NCI-H1105 (cell line): ENCODE measurements at regions not wholly inside any gene's neighbourhood (a gene's known extent, or its start where the extent isn't known, plus 50 kb on each side); places are given as distances from the start of the nearest gene placed in this dataset.
"Not testable (repeated sequence)": the region's sequence is repeated elsewhere in the genome, so short reads cannot be mapped to it uniquely, and the experiment has no call there.

Source experiments
- DNase-seq: peaks from one replicate; lab custom pipeline; 2025; lab: John Stamatoyannopoulos, UW

DNA sequence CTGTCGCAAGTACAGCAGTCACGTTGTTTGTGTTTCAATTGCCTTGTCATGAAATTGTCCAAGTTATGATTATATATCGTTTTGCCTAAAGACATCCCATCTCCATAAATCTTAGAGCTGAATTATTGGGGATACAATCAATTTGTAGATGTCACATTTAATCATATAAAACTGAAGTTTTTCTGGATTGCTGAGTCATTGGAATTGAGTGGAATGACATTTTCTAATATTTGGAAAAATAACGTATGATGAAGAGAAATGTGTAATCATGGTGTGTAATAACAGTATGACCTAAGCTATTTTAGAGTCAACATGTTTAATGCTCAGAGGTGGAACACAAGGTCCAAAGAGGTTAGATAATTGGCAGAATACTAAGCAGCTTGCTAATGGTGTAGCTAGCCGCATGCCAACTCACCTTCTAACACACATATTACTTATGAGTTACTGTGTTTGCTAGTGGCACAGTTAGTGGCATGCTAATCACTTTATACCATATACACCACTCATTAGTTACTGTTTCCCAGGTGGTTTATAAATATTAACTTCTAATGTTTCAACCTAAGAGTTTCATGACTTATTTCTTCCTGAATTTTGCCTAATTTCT is 473.1 kb upstream of the GRAMD2B start:
- no peak for DNase-seq

DNA sequence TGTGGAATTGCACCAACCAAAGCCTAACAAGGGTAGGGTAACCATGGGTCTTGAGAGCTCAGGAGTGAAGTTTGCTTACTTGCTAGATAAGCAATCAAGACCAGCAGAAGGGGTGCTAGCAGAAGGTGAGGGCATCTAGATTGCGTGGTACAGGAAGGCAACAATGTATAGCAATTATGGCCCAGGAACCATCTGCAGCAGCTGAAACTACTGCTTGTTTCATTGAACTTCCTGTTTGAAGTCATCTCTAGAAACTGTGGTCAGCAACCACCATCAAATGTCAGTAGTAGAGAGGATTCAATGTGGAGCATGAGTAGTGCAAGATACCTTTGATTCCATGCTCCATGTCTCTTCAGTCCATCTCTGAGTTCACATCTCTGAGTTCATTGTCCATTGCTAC is 462.1 kb upstream of the GRAMD2B start:
- DNase-seq: no peak

DNA sequence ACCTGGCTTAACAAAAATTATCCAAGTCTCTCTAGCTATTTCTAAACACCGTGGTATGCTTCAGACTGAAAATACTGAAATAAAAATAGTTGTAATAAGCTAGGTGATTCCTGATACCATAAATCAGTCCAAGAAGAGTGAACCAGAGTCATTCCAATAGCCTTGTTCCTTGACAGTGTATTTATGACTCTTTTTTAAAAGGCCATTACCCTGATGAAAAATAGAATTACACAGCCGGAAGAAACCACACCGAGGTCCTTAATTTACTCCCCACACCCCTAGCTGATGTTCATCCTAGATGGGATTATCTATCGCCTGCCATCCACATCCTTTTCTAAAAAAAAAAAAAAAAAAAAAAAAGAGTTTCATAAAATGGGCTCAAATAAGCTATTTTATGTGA is 457.6 kb upstream of the GRAMD2B start:
- no peak for DNase-seq

DNA sequence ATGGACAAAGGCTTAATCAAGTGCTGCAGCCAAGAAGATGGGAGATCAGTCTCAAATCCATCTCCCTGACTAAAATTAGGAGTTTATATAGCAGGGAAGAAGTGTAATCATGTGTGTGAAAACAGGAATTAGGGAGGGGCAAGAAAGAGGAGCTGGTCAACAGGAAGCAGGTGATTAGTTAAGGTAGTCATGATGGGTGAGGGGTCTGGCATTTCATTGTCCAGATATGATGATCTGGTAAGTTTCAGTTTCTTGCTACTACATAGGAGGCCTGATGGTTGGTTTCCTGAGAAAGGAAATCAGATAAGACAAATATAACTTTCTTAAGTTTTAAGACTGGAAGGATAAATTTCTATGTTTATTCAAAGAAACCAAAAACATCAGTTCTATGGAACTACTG is 455.6 kb upstream of the GRAMD2B start:
- no peak for DNase-seq

DNA sequence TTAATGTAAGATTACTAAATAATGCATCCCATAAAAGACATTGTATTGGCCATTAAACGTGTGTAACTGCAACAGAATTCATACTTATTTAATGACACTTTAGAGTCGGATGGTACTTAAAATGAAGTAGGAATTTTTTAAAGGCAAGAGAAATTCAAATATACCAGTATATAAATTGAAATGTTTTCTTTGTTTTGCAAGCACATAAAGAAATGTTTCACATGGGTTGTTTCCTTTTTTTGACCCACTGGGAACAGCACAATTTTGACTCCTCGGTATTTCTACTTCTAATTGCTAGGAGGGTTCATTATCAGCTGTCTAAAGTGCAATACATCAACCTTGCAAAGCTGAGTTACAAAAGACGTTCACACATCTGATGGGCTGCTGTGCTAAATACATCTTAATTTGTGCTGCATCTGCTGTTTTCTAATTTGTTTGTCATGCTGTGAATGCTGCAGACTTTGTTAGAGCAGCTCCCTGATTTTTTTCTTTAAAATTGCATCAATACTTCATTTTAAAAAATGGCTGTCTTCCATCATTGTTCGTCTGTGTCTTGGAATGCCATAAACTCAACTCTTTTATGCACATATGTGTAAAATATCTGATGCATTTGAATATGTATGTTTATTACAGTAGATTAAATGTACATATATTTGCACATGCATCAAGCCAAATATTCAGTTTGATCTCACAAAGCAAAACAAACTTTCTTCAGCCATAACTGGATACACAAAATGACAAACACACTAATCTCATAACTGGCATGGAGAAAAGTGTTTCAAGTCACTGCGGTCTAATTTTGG is 454.0 kb upstream of the GRAMD2B start:
- DNase-seq: no peak

DNA sequence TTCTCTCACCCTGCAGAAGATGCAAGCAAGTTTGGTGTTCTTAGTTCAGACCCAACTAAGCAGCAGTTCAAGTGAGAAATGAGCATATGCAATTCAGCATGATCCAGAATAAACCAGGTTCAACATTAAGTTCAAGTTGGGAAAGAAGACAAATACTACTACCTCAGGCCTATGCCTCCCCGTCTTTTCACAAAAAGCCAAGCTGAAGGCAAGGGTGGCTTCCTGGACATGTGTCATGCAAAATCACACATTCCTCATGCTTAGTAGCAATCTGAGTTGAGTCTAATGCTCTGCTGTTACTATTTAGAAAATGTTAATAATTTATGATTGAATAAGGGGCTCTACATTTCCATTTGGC is 453.4 kb upstream of the GRAMD2B start:
- no peak for DNase-seq

DNA sequence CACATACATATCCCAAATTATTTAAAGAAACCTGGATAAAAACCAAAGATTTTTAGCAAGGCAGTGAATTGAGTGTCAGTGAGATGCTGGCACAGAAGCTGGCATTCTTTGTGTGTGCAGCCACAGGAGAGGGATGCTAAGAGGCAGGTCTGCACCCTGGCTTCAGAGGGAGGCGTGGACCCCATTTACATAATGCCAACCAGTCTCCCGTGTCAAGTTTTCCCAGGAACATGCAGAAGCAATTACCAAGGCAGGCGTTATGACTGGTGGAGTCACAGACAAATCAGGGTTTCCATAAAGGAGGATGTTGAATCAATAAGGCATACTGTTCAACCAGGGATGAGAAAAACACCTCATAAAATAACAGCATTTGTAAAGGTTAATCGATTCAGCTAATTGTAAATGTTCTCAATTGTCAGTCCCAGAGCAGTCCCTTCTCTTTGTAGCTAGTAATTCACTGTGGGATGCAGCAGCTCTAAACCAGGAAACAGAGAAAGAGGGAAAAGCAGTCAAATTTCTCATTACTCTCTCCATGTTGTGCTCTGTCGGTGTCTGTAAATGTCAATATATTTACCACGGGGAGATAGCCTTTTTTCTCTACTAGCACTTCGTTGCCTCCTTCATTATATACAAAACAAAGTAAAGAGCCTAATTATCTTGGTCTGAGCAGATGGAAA is 452.4 kb upstream of the GRAMD2B start:
- DNase-seq: no peak

DNA sequence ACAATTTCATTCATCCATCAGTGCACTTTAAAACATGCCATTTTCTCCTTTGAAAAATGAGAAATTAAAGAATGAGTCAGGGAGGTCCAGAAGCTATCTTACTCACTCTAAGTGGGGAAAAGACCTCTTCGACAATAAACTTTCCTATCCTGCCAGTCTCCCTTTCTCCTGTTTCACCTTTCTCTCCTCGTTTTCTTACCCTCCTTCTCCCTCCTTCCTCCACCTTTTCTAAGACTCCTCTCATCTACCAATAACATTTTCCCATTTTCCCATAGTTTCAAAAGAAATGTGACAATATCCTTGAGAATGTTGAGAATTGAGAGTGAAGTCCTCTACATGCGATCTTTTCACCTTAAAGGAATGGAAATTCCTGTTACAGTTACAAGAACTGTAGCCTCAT is 450.5 kb upstream of the GRAMD2B start:
- DNase-seq: no peak

DNA sequence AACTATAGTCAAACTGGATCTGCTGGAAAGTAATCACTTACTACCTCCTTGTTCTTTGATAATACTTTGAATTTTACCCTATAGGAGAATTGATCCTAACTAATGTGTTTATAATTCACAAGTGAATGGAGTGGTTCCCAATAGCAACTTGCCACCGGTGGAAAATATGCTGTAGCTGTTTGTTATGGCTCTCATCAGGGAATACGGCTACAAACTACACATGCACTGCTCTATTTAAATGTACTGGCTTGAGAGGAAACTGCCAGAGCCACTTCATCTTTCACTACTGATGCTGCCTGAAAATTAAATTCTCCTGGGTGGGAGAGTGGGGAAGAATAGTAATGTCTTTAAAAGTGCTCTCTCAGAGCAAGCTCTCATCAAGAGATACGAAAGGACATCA is 448.5 kb upstream of the GRAMD2B start:
- DNase-seq: no peak

DNA sequence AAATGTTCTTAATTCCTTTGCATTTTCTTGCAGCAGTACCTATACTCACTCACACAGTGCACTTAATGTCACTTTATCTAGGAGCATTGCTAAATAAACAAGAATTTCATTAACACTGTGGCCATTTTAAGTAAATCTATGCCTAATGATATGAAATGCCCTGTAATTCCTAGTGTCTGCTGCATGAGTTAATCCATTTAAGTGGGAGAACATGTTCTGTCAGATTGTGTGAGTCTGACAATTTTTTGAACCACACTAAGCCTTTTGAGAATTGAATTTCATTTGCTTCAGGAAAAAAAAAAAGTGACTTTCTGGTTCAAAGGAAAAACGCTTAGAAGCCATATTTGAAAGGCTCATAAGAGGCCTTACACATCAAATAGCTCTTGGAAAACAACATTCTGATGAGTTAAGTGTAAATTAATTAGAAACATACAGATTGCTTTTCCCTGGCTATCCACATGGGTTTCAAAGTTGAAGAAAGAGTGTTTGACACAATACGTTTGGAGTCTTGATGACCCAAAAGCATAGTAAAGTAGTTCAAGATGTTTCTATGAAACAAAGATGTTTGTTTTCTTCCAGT is 446.7 kb upstream of the GRAMD2B start:
- DNase-seq: no peak

DNA sequence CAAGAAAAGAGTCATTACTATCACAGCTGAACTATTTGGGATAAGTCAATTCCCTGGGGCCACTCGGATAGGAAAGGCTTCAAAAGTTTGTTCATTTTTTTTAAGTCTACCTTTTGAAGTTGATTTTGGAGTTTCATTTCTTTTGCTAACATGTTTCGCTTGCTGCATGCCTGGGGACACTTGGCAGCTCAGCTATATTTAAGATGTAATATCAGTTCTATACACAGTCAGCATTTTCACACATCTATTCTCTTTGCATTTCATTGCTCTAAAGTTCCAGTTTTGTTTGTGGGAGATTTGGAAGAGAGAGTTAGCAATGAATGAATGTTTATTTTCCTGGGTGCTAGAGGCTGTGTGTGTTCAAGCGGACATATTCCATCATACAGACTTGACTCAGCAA is 445.2 kb upstream of the GRAMD2B start:
- no peak for DNase-seq

DNA sequence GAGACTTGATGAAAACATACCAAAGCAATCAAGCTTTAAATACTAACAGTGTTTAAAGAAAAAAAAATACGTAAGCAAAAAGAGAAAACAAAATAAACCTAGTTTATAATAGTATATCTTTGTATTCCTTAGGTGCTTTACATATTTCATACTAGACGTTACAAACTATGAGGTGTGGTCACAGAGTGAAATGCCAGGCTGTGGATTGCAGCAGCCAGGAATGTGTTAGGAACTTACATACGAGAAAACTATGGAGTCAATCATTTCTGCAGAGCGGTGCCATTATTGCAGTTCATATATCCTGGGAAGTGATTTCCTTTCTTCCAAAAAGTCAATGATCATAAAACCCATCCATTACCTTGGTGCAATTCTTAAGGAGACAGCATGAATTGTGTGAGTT is 443.6 kb upstream of the GRAMD2B start:
- DNase-seq: no peak

DNA sequence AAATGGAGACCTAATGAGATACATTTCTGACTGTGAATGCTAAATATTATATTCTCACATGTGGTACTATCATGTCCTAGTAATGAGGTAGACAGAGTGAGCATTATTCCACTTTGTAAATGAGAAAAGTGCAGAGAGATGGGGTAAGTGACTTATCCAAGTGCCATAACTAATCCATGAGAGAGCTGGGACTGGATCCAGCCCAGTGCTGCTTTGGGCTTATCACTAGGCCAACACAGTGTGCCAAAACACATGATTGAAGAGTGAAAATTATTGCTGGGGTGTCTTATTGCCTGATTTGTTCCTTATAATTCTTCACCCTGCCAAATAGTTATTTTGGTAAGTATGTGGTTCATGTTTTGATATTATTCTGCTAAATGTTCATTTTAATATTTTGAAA is 442.2 kb upstream of the GRAMD2B start:
- DNase-seq: no peak

DNA sequence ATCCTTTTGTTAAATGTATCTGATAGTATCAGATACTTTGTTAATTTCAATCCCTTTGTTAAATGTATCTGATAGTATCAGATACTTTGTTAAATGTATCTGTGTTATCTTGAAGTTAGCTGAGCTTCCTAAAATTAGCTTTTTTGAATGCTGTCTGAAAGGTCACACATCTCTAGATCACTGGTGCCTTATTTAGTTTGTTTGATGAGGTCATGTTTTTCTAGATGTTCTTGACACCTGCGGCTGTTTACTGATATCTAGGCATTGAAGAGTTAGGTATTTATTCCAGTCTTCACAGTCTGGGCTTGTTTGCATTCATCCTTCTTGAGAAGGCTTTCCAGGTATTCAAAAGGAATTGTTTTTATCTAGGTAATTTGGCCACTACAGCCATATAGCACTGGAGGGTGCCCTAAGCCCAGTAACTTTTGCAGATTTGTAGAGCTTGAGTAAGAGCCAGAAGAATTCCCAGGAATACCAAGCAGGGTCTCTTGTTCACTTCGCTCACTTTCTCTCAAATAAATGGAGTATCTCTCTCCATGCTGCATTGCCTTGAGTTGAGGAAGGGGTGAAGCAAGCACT is 435.4 kb upstream of the GRAMD2B start:
- no peak for DNase-seq

DNA sequence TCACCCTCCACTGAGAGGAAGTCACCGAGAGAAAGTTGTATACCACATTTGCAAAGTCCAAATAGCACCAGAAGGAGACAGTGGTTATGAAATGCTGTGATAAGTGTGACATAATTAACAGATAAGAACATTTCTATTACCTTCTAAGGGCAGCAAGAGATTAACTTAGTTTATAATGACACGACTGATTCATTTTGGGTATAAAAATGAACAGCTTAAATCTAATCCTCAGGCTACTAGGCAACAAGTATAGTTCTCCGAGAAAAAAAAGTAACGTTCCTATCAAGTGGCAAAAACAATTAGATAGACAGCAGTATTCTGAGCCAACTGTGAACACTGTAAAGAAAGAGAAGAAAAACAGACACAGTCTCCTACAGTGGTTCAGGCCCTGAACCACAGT is 431.2 kb upstream of the GRAMD2B start:
- no peak for DNase-seq

DNA sequence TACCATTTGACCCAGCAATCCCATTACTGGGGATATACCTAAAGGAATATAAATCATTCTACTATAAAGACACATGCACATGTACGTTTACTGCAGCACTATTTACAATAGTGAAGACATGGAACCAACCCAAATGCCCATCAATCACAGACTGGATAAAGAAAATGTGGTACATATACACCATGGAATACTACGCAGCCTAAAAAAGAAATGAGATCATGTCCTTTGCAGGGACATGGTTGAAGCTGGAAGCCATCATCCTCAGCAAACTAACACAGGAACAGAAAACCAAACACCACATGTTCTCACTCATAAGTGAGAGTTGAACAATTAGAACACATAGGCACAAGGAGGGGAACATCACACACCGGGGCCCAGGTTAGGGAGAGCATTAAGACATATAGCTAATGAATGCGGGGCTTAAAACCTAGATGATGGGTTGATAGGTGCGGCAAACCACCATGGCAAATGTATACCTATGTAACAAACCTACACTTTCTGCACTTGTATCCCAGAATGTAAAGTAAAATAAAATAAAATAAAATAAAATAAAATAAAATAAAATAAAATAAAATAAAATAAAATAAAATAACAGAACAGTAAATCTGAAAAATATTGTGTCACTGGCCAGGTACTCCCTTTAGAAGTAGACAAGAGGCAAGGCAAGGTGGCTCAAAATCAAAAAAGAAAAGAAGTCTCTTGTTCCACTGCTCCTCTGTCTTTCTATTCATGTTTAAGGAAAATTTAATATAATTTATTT is 423.8 kb upstream of the GRAMD2B start:
- DNase-seq: not testable (repeated sequence)

DNA sequence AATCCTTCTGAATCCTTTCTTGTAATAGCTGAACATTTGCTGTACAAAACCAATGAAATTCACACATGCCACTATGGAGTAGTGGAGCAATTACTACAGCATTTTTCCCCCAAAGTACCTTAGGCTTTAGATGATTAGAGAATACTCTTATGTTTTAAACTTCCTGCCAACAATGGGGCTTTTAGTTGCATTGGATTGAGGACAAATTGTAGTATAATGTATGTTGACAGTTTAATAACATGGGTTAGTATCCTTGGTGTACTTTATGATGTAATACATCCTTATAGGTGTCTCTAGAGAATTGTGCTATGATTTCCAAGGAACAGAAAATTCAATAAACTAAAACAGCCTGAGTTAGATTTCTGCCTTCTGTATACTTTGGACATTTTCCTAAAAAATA is 422.7 kb upstream of the GRAMD2B start:
- DNase-seq: no peak

DNA sequence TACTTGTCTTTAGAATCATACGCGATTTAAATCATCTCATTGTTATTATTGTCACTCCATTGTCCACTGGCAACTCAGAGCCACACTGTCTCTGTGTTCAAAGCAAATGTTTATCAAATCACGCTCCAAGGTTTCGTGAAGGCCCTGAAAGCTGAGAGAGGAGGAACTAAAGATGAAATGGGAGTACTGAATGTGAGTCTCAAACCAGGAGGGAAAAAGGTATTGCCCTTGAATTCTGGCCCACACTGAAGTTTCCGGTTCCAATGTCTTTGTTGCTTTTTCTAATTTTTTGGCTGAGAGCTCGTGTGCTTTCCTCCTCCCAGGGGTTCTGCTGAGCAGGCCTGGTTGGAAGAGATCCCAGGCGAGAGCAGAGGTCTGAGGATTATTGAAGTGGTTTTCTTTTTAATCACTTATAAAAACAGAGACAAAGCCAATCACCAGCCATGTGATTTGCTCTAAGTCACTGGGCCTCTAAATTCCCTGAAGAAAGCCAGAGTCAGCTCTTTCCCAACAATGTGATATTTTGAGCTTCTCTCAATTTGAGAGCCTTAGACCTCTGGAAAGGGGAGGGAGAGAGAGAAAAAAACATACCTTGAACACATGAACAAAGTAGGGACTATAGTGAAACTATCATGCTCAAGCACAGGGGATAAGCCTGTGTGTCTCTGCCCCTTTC is 420.8 kb upstream of the GRAMD2B start:
- no peak for DNase-seq

DNA sequence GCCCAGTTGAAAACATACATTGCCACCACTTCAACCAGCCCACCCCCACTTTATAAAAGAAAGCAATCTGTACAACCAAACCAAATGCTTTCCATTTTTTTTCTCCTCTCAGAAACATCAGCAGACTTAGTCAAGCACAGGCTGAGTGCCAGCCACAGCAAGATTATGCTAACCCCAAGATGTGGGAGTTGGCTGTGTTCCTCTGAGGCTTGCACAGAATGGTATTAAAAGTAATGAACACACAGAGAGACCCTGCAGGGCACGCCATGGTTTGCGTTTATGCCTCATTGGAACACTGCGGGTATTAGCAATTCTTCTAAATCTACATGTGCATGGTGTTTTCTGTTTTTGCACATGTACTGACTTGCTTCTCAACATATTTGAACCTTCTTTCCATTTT is 419.9 kb upstream of the GRAMD2B start:
- DNase-seq: no peak

DNA sequence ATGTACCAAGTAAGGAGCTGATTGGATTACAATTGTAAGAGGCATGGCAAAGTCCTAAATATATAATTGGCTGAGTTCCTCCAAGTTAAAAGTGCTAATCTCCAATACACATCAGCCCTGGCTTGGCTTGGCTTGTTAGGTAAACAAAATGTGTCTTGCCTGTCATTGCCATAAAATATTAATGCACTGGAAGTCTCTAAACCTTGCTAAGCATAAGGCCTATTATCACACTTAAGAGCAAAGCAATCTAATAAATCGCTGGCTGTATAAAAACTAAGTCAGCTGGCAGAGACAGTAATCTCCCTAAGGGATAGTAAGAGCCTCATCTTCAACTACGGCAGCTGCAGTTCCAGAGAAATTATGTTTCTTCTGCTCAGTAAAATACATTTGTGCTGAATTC is 418.6 kb upstream of the GRAMD2B start:
- no peak for DNase-seq

DNA sequence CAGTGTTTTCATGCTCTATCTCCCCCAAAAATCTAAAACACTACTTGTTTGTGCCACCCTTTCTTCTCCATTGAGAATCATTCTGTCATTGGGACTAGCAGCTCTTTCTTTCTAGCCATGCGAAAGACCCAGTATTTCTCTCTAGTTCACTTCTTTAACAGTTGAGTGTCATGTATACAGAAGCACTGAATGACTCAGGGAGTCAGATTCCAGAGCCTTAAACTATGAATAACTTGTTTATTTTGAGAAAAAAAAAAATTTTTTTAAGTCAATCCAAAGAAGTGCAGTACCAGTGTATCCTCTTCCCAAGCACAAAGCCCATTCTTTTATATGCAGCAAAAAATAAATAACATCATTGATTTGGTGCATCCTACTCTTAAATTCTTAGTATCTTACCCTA is 415.4 kb upstream of the GRAMD2B start:
- DNase-seq: no peak

DNA sequence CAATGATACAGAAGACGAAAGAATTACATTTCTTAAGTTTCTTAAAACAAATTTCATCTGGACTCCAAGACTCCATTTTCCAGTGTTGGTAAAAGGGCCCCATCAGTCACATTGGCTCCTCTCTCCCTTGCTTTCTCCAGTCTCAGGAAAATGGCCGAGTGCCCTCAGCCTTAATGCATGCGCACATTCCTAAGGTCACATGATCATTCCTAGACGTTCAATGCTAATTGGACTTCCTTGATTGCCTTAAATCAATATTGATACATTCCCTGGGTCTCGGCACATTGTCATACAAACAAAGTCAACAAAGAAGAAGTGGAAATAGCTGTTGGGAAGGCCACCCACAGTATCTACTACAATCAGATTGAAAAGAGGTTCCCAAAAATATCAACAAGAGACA is 413.6 kb upstream of the GRAMD2B start:
- no peak for DNase-seq
